Spinal cord (tissue), 9 donors: ENCODE measurements at regions not wholly inside any gene's neighbourhood (a gene's known extent, or its start where the extent isn't known, plus 50 kb on each side); places are given as distances from the start of the nearest gene placed in this dataset.
A peak's percentile ranks its signal among the peaks of the same experiment; 100 is the strongest.

Experiments used
- DNase-seq, 6 donors: peaks; one replicate each; pipeline versions ENCODE4 v3.0.0 to v3.0.0-alpha.2; 2013 to 2015; ENCODE audit warnings: low spot score in 6 of 6, low read depth in 4 of 6
- H3K27ac ChIP-seq: one replicate; pipeline ENCODE4 v1.5.1; 2013; ENCODE audit warnings: low read depth, low read length, control low read depth
- H3K27me3 ChIP-seq: one replicate; pipeline ENCODE4 v1.6.1; 2013; ENCODE audit warnings: low read length; ENCODE audit not compliant: control insufficient read depth, insufficient read depth
- H3K36me3 ChIP-seq: one replicate; pipeline ENCODE4 v1.6.1; 2013; ENCODE audit warnings: low read length; ENCODE audit not compliant: control insufficient read depth, insufficient read depth
- H3K4me1 ChIP-seq: one replicate; pipeline ENCODE4 v1.6.1; 2013; ENCODE audit warnings: low read length; ENCODE audit not compliant: control insufficient read depth, insufficient read depth
- H3K4me3 ChIP-seq: one replicate; pipeline ENCODE4 v1.5.1; 2013; ENCODE audit warnings: low read depth, low read length, control low read depth
- H3K9me3 ChIP-seq: one replicate; pipeline ENCODE4 v1.6.1; 2013; ENCODE audit warnings: low read length; ENCODE audit not compliant: control insufficient read depth, insufficient read depth
- WGBS: methylation state at CpG from one replicate; pipeline ENCODE4 v1.1.5; 2013; ENCODE audit warnings: missing lambda C conversion rate; ENCODE audit not compliant: insufficient coverage; 5-methylcytosine and 5-hydroxymethylcytosine counted together
- donor health status: healthy.

GRCh38 chr1:83746234-83746633 lies 252.7 kb downstream of the TTLL7 start:
- Histone ChIP-seq H3K36me3 (no peaks in the 10 kb centered on the region), H3K27ac (no peak overlapping the region), H3K4me1 (no peaks in the 10 kb centered on the region), H3K4me3 (no peak overlapping the region), H3K9me3 (no peaks in the 10 kb centered on the region), H3K27me3 (no peaks in the 10 kb centered on the region)
- DNase-seq, result no peak
- WGBS, result 86% methylated on average over 1 of the region's 5 CpGs

- WGBS, result no CpG with 5 or more reads among the region's 3 CpGs
- H3K4me3 ChIP-seq, result no peak overlapping the region
- no peaks in the 10 kb centered on the region for H3K4me1 ChIP-seq
- no peaks in the 10 kb centered on the region for H3K27me3 ChIP-seq
- H3K27ac ChIP-seq, result no peak overlapping the region
- no peaks in the 10 kb centered on the region for H3K9me3 ChIP-seq
- H3K36me3 ChIP-seq, result no peaks in the 10 kb centered on the region
- no peak for DNase-seq
Observed at GRCh38 chr1:83742446-83742845, 256.5 kb downstream of the TTLL7 start.

DNA sequence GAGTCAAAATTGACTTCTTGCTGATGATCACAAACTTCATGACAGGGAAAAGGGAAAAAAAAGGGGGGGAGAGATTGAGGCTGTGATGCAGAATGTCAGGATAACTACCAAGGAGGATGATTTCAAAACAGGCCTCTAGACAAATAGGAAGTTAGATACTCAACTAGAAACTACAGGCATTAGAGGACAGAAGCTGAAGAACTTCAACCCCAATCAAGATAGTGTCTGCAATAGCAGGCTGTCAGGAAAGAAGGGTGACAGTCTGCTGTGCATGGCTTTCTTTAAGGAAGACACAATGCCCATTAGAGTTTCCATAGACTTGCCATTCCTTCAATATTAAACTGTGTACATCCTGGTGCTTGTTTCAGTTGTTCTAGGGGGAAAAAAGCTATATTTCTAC lies 257.2 kb downstream of the TTLL7 start:
- H3K36me3 ChIP-seq, result no peaks in the 10 kb centered on the region
- H3K9me3 ChIP-seq, result no peaks in the 10 kb centered on the region
- no peaks in the 10 kb centered on the region for H3K27me3 ChIP-seq
- DNase-seq, result no peak
- no peaks in the 10 kb centered on the region for H3K4me1 ChIP-seq
- H3K4me3 ChIP-seq, result no peak overlapping the region
- H3K27ac ChIP-seq, result peak overlapping the region; percentile 30

- WGBS, result no CpG with 5 or more reads among the region's 2 CpGs
- peak overlapping the region; percentile 30 for H3K27ac ChIP-seq
- no peaks in the 10 kb centered on the region for H3K4me1 ChIP-seq
- H3K4me3 ChIP-seq, result no peak overlapping the region
- H3K27me3 ChIP-seq, result no peaks in the 10 kb centered on the region
- no peaks in the 10 kb centered on the region for H3K9me3 ChIP-seq
- DNase-seq, result no peak
- H3K36me3 ChIP-seq, result no peaks in the 10 kb centered on the region
Observed at GRCh38 chr1:83741348-83741747, 257.6 kb downstream of the TTLL7 start.

GRCh38 chr1:83735526-83735925 lies 263.4 kb downstream of the TTLL7 start:
- H3K4me3 ChIP-seq, result no peak overlapping the region
- no peak overlapping the region for H3K27ac ChIP-seq
- no peak for DNase-seq
- H3K27me3 ChIP-seq, result no peaks in the 10 kb centered on the region
- WGBS, result 67% methylated on average over 3 of the region's 3 CpGs
- H3K9me3 ChIP-seq, result no peaks in the 10 kb centered on the region
- H3K4me1 ChIP-seq, result no peaks in the 10 kb centered on the region
- H3K36me3 ChIP-seq, result no peaks in the 10 kb centered on the region

- H3K9me3 ChIP-seq, result no peaks in the 10 kb centered on the region
- no peak overlapping the region for H3K27ac ChIP-seq
- no peak overlapping the region for H3K4me3 ChIP-seq
- 70% methylated on average over 11 of the region's 13 CpGs for WGBS
- H3K27me3 ChIP-seq, result no peaks in the 10 kb centered on the region
- DNase-seq, result peak in 2 of 6 donors; percentile 11 to 25
- H3K36me3 ChIP-seq, result no peaks in the 10 kb centered on the region
- H3K4me1 ChIP-seq, result no peaks in the 10 kb centered on the region
Observed at GRCh38 chr1:83734420-83734819, 264.5 kb downstream of the TTLL7 start.

- Histone ChIP-seq H3K27ac (no peak overlapping the region), H3K4me1 (no peaks in the 10 kb centered on the region), H3K27me3 (no peaks in the 10 kb centered on the region), H3K9me3 (no peaks in the 10 kb centered on the region), H3K4me3 (no peak overlapping the region), H3K36me3 (no peaks in the 10 kb centered on the region)
- DNase-seq, result no peak
- WGBS, result 90% methylated on average over 3 of the region's 5 CpGs
Observed at GRCh38 chr1:83725735-83726360, 273.1 kb downstream of the TTLL7 start.

DNA sequence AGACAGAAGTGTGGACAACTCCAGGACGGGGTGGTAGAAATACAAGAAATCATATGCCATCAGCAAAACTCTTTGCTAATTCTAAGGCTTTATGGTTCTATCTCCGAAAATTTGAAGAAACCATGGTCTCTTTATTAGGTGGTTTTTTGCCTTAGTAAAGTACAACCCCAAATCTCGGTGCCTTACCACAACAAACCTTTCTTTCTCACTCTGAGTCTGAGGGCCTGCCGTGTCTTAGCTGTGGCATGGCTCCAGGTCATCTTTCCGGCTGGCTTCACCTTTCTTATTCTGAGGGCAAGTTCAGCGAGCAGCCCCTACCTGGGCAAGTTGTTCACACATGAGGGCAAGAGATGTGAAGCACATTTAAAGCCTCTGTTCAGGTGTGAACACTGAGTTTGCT lies 280.6 kb downstream of the TTLL7 start:
- WGBS, result 83% methylated on average over 3 of the region's 6 CpGs
- H3K4me3 ChIP-seq, result no peak overlapping the region
- H3K36me3 ChIP-seq, result no peaks in the 10 kb centered on the region
- no peak for DNase-seq
- no peaks in the 10 kb centered on the region for H3K27me3 ChIP-seq
- no peaks in the 10 kb centered on the region for H3K9me3 ChIP-seq
- no peak overlapping the region for H3K27ac ChIP-seq
- H3K4me1 ChIP-seq, result no peaks in the 10 kb centered on the region

GRCh38 chr1:83717785-83718184 lies 281.1 kb downstream of the TTLL7 start:
- WGBS, result 90% methylated on average over 1 of the region's 4 CpGs
- no peak for DNase-seq
- H3K4me3 ChIP-seq, result no peak overlapping the region
- no peaks in the 10 kb centered on the region for H3K4me1 ChIP-seq
- H3K36me3 ChIP-seq, result no peaks in the 10 kb centered on the region
- no peaks in the 10 kb centered on the region for H3K9me3 ChIP-seq
- H3K27me3 ChIP-seq, result no peaks in the 10 kb centered on the region
- H3K27ac ChIP-seq, result no peak overlapping the region

- no peak for DNase-seq
- H3K9me3 ChIP-seq, result no peaks in the 10 kb centered on the region
- no peaks in the 10 kb centered on the region for H3K27me3 ChIP-seq
- no peaks in the 10 kb centered on the region for H3K36me3 ChIP-seq
- no peak overlapping the region for H3K27ac ChIP-seq
- H3K4me1 ChIP-seq, result no peaks in the 10 kb centered on the region
- H3K4me3 ChIP-seq, result no peak overlapping the region
- WGBS, result 80% methylated on average over 2 of the region's 3 CpGs
Observed at GRCh38 chr1:83716641-83717040, 282.3 kb downstream of the TTLL7 start.
